Stimulated activated CD8-positive, alpha-beta memory T cell treated with anti-CD3 and anti-CD28 coated beads, Interleukin-12 subunit alpha, Interleukin-12 subunit beta, amount 100 ng/mL, for 24 hours (primary cell): ENCODE measurements at regions not wholly inside any gene's neighbourhood (a gene's known extent, or its start where the extent isn't known, plus 50 kb on each side); places are given as distances from the start of the nearest gene placed in this dataset.

Experiments
- DNase-seq: peaks from one replicate; pipeline ENCODE4 v3.0.0-alpha.2; 2020; ENCODE audit errors: extremely low read depth

DNA sequence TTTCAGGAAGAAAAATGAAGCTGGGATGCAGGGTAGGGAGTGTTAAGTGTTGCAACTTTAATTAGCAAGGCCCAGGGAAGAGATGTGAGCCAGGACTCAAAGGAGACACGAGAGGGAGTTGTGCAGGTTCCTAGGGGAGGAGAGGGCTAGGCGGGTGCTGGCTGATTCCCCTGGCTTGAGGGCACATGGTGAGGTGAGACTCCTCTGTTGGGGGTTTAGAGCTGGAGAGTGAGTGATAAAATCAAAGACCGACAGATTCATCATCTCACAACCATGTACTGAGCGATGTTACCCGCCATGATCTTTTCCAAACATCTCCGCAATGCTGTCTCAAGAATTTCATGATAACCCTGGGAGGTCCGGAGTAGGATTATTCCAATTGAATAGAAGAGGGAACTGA, 161.8 kb upstream of the CSF3R start:
- DNase-seq: no peak

DNA sequence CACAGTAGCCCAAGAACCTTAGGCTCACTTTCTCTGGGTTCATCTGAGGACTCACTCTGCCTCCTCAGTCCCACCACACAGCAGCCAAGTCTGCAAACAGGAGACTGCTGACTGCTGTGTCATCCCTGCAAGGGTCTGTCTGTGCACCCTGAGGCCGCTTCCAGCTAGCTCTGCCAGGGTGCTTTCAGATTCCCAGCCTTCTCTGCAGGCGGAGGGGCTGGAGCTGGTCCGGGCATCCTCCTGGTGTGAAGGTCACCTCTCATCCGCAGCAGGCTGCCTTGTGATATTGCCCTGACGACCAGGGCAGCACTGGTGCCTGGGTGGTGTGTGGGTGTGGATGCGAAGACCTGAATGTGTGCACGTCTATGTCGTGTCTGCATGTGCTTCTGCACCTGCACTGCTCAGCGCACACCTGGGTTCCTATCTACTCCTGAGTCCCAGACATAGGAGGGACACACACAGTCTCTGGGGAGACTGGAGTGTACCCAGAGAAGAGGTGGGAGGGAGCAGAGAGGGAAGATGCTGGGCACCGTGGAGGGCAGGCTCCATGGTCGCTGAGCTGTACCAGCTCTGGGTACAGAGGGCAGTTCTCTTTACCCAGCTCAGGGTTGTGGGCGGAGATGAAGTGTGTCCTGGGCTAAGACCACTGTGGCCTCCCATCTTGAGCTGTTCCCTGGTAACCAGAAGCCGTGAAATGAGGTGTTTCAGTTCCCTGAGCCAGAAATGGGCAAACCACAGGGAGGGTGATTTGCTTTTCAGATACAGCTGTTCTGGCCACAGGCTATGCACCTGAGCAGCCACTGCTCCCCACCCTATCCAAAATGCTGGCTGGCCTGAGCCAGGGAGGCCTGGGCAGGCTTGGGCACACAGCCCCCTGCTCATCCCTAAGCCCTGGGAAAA, 160.9 kb upstream of the CSF3R start:
- DNase-seq: no peak

DNA sequence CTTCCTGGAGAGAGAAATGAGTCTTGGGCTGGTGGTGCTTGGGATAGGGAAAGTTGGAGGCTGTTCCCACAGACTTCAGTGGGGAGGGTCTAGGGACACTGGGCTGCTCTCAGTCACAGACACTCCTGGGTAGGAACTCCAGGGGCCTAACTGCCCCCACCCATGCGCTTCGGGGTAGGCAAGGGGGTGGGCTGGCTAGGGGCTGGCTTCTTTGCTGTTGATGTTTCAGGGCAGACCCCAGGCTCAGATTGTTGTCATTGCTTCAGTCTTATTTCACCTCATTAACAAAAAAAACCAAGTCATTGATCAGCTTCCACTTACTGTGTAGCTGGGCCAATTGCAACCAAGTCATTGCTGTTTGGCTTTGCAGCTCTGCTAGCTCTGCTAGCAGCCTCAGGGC, 160.1 kb upstream of the CSF3R start:
- DNase-seq: no peak

DNA sequence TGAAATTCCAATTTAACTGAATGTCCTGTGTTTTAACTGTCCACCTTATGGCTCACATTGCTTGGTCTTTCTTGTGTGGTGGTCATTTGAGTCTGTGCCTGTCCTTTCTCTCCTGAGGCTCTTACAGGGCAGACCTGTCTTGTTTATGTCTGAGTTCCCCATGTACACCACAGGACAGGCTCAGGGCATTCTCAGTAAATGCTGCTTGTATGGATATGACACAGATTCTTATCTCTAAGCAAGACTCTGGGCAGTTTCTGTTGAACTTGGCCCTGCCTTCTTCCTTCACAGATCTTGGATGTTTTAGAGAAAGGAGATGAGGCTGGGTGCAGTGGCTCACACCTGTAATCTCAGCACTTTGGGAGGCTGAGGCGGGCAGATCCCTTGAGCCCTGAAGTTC, 159.1 kb upstream of the CSF3R start:
- no peak for DNase-seq

DNA sequence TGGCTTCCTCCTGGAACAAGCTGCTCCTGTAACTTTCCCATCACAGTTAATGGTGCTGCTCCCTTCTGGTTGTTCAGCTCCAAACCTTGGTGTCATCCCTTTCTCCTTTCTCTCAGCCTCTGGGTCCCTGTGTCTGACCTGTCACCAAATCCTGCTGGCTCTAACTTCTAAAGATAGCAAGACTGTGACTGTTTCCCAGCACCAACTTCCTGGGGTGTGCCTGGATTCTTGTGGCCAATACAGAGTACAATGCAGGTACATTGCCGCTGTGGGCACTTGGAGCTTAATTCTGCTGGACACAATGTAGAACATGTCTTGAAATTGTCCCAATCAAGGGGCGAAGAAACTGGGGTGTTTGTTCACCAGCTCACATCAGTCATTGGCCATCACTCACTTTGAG, 156.7 kb upstream of the CSF3R start:
- no peak for DNase-seq

DNA sequence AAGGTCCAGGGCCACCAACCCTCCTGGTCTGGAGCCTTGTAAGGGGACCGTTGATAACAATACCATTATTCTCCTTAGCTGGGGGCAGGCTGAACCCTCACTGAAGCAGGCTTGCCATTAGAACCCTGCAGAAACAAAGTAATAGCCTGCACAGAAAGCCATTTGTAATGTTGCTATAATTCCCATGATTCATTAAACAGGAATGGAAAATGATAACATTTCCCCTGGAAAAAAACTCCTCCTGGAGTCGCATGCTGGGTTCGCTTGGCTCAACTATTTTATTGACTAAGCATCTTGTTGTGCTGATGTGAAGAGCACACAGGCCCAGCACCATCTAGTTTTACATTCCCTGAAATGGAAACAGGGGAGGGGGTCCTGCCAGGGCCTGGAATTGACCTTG, 155.6 kb upstream of the CSF3R start:
- DNase-seq: no peak

DNA sequence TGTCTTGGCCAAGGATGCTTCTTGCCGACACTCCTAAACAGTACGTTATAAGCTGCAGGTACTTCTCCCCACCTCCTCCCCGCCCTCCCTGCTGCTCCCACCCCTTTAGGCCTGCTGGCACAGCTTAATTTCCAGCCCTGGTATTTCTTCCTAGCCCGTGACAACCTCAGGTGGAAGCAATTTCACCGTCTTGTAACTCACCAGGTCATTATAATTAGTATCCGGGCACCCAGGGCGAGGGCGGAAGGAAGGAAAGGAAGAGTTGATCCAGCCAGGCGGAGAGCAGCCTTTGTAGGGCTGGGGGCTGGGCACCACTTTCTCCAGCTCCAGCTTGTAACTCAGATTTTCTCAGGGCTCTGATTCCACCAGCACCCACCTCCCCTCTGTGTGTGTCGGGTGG, 153.5 kb upstream of the CSF3R start:
- no peak for DNase-seq

DNA sequence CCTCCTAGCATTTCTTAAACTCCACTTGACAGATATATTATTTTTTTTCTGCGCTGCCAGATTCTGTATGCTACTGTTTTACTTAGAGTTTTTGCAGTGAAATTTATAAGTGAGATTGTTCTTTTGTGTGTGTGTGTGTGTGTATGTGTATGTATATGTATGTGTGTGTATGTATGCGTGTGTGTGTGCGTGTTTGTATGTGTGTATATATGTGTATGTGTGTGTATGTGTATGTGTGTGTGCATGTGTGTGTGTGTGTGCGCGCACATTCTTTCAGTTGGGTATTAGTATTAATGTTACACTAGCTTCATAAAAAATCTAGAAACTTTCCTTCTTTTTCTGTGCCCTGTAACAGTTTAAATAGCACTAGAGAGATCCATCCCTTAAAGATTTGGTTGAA, 152.6 kb upstream of the CSF3R start:
- no peak for DNase-seq

DNA sequence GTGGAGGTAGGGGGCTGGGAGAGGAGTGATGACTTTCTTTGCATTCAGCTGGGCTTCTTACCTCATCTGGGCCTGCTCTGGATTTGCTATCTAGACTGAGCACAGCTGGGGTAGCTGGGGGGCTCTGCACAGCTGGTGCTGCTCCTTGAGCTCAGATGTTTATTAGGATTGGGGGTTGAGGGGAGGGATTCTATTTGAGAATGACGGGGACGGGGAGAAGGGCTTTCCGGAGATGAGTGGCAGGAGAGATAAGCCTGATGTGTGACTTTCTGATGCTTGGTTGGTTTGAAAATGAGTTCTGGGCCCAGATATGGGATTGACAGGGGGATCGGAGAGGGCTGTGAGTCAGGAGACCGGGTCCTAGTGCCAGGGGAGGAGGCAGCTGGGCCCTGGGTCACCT, 146.1 kb upstream of the CSF3R start:
- DNase-seq: no peak

DNA sequence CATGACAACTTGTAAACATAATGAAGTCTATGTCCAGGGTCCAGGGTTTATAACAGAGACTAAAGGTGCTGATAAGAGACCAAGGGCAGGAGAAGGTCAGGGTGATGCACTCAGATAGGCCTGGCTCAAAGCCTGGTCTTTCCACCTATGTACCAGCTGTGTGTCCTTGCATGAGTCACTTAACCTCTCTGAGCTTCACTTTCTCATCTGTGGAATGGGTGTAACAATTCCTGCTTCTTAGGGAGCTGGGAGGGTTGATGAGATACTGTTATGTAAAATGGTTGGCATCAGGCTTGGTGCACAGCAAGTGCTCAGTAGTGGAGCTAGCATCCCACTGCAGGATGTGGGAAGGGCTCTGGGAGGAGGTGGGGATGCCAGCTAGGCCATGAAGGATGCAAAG, 143.7 kb upstream of the CSF3R start:
- DNase-seq: no peak

DNA sequence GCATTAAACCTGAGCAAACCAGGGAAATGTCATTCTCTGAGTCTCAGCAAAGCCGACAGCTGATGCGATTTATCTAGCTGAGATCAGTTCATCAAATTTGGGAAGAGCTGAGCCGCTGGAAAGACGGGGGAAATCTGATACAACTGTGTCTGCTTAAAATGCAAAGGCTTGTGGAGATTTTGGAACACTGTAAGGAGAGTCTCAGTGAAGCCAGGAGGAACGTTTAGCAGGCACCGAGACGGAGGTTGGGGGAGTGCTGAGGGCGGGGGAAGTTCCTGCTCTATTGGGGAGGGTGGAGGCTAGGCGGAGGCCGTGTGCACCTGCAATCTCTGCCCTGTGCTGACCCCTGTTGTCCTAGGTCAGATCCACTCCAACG, 143.2 kb upstream of the CSF3R start:
- no peak for DNase-seq

DNA sequence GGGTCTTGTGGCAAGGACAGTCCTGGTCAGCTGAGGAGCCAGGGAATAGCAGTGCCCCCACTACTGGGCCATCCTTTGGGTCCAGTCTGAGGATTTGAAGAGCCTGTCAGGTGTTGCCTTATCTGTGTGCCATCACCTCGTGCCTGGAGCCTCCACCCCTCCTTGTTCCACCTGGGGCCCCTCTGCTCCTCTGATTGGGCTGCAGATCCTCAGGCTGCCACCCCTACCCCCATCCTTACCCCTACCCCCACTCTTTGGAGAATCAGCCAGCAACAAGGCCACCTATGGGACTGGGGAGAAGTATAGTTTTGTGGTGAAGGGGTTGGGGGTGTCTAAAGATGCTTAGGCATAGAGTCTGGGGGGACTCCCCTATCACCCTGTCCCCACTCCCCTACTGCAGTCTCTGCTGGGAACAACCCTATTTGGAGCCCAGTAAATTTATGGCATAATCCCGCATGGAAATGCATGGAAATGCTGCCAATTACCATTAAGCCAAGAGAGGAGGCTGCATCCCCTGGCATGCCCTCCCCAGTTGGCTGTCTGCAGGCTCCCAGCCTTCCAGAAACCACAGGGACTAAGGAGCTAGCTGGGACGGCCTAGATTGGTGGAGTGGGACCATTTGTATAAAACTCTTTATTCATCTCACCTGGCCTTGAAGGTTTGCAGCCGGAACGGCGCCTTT, 142.7 kb upstream of the CSF3R start:
- DNase-seq: no peak

DNA sequence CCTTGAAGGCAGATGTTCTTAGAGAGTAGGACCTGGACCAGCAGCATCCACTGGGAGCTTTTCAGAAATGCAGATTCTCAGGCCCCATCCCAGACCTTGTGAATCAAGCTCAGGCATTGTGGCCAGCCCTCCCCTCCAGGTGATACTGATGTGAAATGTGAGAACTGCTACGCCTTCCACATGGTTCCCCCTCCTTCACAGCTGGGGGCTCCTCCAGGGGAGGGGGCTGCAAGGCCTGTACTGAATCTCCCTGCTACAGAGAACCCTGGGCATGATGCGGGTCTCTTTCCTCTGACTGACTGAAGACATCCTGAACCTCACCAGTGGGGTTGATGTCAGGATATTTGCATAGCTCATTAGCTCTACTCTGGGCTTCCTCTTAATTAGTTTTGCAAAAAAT, 141.8 kb upstream of the CSF3R start:
- no peak for DNase-seq

DNA sequence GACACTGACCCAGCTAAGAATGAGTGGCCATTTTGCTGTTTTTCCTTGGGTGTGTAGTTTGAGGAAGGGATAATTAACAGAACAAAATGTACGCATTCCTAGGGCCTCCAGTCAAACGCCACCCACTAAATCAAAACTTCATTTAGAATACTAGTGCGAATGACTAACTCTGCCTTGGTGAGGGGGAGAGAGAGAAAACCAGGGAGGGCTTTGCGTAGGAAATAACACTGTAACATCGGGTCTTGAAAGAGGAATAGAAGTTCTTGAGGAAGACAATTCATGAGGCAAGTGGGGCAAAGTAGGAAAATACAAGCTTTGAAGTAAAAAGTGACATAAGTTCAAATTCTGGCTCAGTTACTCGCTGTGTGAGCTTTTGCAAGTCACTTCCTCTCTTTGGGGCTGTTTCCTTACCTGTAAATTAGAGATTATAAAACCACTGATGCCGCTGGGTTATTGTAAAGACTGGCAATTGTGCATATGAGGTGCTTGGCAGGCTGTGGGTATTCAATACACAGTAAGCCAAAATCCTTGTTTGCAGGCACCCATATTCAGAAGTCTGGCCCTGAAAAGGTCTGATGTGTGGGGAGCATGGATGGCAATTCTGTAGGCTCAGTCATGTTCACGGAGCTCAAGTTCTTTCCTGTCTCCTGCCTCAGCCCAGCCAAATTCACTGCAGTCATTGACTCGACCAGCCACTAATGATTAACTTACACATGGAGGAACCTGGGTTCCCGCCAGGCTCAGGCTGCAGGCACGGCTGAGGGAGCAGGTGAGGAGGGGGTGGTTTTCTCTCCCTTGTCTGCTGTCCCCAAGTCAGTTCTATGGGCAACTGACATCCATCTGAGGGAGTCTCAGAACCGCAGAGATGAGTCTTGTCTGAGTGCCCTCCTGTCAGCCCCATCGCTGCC, 140.3 kb upstream of the CSF3R start:
- no peak for DNase-seq

DNA sequence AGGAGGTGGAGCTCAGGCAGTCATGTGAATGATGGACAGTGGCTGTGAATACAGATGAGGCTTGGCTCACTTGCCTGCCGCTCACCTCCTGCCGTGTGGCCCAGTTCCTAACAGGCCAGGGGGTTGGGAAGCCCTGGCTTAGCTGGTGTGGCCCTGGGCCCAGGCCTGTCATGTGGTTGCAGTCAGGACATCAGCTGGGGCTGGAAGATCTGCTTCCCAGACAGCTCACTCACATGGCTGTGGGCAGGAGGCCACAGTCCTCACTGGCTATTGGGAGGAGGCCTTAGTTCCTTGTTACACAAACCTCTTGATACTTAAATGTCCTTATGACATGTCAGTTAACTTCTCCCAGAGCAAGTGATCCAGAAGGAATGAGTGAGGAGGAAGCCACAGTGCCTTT, 138.8 kb upstream of the CSF3R start:
- DNase-seq: no peak

DNA sequence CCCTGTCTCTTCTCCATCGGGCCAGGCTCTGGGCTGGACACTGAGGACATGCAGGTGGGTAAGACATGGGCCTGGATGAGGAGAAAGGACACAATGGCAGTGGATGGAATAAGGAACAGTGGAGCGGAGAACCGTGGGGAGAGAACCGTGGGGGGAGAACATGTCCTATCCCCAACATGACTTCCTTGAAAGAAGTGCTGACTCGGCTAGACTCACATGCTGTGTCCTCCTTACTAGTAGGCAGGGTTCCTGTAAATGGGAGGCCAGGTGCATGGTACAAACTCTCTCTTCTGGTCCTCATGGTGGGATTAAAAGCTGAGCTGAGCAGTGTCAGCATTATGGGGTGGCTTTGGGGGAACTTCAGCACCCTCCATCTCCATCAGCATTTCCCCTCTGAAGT, 137.4 kb upstream of the CSF3R start:
- no peak for DNase-seq

DNA sequence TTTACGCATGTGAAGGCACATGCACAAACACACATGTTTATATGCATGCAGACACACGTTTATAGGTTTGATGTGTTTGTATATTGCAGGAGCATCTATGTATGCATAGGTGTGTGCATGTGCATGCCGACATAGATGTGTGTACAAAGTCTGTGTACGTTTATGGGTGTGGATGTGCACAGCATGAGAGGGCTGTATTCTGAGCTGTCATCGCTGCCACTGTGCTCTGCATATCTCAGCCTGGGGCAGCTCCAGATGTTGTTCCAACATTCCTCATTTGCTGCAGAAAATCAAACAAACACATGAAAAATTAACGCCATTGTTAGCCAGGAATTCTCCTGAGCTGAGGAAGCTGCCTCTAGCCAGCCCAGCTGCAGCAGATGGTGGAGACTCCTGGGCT, 132.3 kb upstream of the CSF3R start:
- DNase-seq: no peak

DNA sequence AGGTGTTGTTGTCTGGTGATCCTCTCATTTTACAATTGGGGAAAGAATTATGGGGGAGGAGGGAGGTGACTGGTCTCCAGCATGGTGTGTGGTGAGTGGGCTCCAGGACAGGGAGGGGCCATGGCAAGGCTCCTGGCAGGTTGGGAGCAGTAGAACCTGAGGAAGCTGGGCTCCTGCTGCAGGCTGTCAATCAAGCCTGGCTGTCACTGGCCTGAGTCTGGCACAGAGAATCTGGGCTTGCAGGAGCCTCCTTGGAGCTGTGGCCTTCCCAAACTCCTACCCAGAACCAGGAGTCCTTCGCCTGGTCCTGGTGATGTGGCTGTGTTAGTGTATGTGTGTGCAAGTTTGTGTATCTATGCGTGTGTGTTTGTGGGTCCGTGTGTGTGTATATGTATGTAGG, 131.9 kb upstream of the CSF3R start:
- DNase-seq: no peak

DNA sequence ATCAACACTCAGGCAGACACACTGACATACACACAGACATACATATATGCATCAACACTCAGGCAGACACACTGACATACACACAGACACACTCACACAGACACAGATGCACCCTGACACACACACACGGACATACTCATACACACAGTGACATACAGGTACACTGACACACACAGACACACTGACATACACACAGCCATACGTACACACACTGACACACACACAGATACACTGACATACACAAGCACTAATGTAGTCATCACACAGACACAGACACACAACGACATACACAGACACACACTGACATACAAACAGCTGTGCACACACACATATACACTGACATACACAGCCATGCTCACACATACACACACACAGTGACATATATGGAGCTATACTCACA, 131.0 kb upstream of the CSF3R start:
- DNase-seq: no peak

DNA sequence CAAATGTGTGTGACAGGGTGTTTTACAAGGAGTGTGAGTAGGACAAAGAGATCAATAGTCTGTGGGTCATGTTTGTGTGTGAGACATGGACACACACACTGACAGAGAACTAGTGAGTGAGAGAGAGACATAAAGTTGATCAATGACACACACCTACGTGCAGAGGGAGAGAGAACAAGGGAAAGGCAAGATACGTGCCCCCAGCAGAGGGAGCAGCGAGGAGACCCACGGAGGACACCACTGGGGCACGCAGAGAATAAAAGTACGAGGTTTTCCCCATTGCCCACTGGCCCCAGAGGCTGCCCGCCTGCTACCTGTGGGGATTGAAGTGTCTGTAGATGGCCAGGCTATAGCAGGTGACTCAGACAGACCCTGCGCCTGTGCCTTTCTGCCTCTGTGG, 130.2 kb upstream of the CSF3R start:
- DNase-seq: no peak

DNA sequence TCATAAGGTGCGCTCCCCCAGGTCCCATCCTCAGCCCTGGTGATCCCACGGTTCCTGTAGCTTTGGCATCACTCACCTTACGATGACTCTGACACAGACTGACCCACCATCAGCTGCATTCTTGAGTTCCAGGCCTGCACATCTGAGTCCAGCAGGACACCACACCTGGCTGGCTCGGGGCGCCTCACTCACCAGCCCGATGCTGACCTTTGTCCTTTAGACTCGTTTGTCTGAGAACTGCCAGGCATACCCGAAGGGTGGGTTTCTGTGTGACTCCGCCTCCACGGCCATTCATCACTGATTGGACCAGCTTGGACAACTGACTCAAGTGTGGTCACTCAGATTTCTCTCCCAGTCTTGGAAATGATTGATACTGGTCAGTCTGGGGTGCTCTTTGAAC, 129.4 kb upstream of the CSF3R start:
- DNase-seq: no peak

DNA sequence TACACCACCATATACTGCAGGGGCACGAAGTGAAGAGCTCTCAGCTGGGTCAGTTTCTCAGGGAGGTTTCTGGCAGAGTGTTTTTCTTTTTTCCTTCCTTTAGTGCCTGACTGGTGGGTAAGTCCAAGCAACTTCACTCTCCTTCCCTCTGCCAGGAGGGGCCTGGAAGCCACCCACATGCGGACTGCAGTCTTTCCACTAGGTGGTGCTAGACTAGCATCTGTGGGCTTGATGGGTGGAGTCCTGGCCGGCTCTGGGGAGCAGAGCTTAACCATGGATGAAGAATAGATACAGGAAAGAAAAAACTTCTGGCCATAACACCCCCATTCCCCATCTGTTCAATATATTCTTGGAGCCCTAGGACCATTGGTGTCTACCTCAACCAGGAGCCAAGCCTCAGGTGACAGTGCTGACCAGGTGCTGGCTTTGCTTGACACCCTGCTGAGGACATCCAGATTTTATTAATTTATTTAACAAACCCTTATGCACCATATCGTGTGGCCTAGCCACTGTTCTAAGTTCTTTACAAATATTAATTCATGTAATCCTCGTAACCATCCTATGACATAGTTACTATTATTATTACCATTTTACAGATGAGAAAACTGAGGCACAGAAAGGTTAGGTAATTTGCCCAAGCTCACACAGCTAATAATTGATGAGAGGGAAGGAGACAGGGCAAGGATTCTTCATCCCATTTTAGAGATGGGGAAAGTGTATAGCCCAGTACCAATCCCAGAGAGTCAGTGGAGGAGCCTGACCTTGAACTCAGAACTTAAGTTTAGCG, 126.7 kb upstream of the CSF3R start:
- no peak for DNase-seq
